Hematopoietic multipotent progenitor cell treated with erythropoietin and hydrocortisone succinate and interleukin-3 and kit ligand, for 17 days (in vitro differentiated cells): ENCODE measurements at regions not wholly inside any gene's neighbourhood (a gene's known extent, or its start where the extent isn't known, plus 50 kb on each side); places are given as distances from the start of the nearest gene placed in this dataset.
"Not testable (repeated sequence)": the region's sequence is repeated elsewhere in the genome, so short reads cannot be mapped to it uniquely, and the experiment has no call there.

Experiments used
- DNase-seq: peaks from one replicate; pipeline ENCODE4 v3.0.0-alpha.2; 2015; ENCODE audit warnings: low spot score

DNA sequence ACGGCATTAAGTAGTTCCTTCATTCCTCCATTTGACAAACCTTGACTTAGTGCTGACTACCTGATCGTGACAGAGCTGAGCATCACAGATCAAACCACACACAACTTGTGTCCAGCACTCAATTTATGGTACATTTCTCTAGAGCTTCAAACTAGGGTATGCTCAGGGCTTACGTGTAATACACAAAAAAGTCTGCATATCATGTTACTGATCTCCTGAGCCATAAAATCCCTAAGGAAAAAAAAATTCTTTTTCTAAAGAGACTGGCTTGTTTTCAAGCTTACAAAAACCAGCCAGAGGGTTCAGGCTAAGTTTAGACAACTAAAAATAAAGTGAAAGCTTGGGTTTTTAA is 88.0 kb upstream of the ALKAL2 start:
- no peak for DNase-seq

DNA sequence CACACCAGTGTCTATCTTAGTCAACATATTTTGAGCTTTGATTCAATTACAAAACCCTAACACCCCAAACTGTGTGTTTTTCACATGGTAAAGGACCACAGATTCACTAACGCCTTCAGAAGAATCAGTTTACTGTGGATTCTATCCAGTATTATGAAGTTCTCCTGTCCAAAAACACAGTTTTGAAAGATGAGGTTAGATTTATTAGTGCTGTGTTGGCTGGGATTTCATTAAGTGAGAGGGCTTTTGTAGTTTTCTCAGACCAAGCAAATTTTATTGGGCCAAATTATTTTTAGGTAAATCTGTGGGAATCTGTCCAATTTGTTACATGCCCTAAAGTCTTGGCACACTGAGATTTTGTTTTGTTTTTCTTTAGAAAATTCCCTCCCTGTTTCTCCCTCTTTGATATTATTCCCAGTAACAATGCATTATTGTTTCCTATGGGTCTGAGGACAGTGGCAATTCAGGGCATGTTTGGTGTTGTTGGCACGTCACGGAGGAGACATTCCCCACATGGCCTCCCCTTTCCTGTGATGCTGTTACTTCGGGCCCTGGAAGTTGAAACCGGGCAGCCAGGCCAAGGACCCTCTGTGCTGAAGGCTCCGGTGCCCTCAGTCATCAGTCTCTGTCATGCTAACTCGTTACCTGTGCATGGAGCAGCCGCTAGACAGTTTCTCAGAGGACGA is 87.5 kb upstream of the ALKAL2 start:
- DNase-seq = no peak

DNA sequence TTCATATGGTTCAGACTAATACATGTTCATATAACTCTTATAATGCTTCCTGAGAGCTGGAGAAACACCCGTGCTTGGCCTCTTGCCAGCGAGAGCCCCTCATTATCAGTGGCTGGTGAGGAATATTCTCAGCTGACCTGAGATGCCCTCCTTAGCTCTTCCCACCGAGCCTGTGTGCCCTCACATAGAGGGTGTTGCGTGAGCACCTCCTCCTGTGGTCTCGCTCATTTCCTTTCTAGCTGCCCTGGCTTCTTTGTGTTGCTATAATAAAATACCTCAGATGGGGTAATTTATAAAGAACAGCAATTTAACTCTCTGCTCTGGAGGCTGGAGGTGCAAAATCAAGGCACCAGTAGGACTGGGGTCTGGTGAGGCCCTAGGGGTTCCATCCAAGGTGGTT is 80.5 kb upstream of the ALKAL2 start:
- no peak for DNase-seq

DNA sequence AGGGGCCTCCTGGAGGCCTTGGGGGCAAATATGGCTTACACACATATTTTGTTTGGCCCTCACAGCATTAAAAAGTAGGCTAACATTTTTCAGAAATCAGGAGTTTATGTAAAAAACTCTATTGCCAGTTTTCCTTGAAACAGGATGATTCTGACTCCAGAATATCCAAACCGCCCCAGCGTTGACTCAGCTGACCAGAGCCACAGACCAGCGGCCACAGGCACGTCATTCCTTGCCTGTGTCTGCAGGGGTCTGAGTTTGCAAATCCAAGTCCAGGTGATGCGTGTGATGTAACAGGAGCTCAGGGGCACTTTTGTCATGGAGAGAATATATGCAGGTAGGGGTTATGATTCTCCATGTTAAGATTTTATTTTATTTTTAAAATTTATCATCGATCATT is 79.4 kb upstream of the ALKAL2 start:
- no peak for DNase-seq

DNA sequence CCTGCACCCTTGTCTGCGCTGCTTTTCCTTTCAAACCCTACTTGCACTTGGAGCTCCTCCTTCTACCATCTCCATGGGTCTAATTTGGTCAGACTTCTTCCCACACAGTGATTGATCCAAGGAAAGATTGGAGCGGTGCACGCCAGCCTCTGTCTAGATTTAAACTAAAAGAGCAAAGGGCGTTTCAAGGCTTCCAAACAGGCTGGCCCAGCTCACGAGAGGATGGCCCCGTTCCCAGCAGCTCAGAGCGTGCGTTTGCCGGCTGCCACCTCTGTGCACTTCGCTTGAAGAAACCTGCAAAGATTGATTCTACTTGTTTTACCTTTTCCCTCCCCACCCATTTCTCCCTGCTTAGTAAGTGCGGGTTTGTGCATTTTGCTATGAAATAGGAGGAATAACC is 78.8 kb upstream of the ALKAL2 start:
- DNase-seq = no peak

DNA sequence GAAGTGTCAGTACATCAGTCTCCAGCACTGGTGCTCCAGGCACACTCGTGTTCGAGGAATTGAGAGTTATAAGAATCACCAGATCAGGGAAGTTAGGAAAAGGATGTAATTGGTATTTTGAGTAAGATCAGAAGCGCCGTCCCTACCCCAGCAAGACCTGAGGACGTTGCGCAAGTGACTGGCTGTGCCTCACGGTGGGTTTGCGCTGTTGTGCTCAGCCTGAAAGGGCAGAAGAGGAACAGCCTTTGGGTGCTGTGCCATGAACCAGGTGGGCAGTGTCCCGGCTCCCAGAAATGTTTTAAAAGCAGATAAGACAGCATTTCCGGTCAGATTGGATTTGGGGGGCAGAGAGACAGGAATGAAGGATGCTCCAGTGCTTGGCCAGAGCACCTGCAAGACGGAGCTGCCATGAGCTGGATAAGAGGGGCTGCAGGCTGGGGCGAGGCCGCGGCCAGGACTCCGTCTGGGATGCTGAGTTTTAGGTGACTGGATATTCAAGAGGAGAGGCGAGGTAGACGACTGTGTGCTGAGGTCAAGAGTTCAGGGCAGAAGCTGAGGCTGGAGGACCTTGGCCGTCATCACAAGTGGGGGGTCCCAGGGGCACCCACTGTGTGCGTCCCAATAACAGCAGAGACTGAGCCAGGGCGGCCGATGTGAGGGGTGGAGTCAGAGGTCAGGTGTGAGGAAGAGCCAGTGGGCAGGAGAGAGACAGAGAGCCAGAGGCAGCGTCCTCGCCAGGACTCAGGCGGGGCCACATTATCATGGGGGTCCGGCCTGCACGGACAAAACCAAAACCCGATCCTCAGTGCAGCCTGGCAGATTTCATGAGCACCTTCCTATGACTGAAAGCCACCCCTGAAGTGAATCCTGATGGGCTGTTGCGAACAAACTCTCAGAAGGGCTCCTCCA is 77.7 kb upstream of the ALKAL2 start:
- DNase-seq = no peak

DNA sequence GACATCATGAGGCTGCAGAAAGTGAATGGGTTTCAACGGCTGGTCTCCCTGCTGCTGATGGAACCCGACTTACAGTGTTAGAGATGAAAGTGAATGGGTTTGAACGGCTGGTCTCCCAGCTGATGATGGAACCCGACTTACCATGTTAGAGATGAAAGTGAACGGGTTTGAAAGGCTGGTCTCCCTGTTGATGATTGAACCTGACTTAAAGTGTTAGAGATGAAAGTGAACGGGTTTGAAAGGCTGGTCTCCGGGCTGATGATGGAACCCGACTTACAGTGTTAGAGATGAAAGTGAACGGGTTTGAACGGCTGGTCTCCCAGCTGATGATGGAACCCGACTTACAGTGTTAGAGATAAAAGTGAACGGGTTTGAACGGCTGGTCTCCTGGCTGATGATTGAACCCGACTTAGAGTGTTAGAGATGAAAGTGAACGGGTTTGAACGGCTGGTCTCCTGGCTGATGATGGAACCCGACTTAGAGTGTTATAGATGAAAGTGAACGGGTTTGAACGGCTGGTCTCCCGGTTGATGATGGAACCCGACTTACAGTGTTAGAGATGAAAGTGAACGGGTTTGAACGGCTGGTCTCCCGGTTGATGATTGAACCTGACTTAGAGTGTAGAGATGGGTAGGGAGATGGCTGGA is 76.1 kb upstream of the ALKAL2 start:
- DNase-seq = no peak

DNA sequence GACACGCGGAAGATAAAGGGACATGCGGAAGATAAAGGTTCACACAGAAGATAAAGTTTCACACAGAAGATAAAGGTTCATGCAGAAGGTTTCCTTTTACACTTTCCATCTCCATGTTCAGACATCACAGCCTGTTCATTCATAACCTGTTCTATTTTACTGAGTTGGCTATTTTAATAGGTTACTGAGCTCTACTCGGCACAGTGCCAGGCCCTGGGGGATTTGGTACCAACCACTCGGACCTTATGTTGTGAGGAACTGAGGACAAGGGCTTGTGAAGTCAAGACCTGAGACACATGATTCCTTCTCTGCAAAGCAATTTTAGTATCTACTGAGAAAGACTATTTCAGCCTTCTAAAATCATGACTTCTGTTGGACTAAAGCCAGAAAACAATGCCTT is 75.0 kb upstream of the ALKAL2 start:
- DNase-seq = no peak

DNA sequence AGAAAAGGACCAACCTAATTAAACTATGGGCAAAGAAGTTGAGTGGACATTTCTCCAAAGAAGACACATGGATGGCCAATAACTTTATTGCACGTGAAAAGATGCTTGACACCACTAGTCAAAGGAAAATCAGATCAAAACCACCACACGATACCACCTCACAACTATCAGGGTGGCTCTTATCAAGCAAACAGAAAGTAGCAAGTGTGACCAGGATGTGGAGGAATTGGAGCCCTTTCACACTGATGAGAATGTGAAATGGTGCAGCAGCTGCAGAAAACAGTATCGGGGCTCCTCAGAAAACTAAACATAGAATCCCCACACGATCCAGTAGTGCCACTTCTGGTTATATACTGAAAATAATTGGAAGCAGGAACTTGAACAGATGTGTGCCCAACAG is 72.2 kb upstream of the ALKAL2 start:
- DNase-seq = no peak

DNA sequence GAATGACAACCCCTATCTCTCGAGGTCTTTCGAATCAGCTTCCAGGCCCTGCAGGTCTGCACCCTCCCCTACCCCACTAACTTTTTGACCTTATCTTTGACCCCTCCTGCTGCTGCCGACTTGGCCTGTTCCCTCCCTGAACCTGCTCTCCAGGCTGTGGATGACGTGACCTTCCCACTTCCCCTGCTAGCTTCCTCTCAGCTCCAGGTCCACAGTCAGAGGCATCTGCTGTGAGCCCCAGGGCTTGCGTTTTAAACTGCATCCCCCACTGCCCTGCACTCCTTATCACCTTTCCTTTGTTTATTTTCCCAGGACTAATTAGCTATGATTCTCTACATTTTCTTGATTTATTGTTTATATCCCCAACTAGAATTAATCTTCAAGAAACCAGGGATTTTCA is 71.2 kb upstream of the ALKAL2 start:
- no peak for DNase-seq

DNA sequence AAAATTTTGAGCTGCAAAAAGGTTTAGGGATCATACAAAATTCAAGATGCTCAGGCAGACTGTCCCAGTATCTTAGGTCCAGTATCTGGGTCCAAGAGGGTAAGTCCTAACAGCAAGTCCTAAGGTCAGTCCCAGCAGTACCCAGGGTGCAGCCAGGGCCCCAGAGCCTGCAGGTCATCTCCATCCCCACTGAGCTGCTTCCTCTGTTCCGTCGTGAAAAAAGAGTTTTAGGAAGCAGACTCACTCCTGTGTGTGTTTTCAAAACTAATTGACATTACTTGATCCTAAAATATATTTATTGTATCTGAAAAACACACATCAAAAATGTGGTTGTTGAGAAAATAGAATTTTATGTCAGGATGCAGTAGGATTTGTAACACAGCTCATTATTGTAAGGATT is 69.9 kb upstream of the ALKAL2 start:
- no peak for DNase-seq

DNA sequence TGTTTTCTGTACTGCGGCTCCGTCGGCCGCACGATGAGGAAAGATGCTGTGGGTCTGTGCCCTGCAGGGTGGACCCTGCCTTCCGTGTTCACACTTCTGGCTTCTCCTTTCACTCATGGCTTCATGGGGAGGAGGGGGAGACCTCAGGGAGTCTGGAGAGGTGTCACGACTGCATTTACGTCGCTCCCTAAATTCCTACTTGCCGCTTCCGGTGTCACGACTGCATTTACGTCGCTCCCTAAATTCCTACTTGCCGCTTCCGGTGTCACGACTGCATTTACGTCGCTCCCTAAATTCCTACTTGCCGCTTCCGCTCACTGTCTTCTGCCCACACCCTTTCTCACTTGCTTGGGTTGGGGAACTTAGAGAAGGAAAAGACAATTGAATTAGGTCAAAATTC is 68.4 kb upstream of the ALKAL2 start:
- not testable (repeated sequence) for DNase-seq

DNA sequence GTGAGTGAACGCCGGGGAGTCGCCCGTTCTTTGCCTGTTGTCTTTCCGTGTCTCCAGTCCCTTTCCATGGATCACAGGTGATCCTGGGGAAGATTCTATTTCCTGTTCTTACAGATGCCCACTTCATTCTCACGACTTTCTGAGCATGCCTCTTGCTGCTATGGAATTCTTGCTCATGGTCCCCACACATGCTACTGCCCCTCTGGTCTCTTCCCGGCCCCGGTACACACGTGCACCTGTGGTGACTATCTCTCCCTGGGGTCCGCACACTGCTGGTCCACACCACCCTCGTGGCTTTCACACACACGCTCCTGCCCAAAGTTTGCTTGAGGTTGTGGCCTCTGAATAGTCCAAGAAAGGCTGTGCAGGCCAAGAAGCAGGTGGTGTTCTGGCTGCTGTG is 67.9 kb upstream of the ALKAL2 start:
- no peak for DNase-seq

DNA sequence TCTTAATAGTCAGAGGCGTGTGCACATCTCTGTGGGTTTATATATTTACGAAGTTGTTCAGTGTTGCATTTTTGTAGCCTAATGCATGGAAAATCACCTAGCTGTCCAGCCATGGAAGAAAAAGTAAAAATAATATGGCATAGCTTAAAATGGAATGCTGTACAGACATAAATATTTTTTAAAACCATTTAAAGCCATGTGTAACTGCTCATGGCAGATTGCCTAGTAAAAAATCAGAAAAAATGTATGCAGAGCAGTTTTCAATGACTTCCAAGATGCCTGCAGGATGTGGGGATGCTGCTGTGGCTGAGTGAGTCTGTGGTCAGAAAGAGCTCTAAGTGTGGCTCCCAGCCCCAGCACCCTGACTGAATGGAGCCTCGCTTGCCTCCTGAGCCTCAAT is 64.8 kb upstream of the ALKAL2 start:
- no peak for DNase-seq

DNA sequence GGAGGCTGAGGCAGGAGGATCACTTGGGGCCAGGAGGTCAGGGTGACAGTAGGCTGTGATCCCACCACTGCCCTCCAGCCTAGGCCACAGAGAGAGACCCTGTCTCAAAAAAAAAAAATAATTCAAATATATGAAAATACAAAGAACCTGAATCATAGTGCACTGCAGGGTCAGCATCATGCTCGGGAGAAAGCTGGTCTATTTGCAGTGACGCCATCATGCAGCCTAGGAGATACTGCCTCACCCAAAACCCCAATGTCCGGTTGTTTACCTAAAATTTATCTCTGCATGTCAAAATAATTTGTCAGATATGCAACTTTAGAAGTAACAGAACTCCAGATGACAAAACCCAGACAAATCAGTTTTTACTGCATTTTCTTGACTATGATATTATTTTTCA is 61.5 kb upstream of the ALKAL2 start:
- no peak for DNase-seq

DNA sequence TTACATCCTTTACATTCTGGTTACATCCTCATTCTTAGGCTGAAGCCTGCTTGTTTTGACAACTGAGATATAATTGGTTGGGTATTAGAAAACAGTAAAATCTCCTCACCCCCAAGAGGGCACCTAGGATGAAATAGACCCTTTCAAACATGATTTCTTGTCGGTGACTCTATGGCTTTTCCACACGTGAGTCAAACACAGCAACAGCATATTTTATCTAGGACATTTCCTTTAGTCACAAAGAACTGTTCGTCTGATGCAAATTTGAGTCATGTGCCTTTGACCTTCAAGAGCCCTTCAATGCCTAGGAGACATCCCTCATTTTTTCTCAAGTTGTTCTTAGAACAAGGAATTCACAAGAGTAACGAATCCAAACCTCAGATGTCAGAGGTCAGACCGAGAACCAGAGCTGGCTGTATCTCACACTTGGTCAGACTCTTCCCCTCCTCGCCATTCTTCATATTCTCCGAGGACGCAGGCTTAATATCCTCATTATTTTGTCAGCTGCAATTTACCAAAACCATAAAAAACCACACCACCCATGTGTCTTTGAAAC is 60.5 kb upstream of the ALKAL2 start:
- DNase-seq = no peak

DNA sequence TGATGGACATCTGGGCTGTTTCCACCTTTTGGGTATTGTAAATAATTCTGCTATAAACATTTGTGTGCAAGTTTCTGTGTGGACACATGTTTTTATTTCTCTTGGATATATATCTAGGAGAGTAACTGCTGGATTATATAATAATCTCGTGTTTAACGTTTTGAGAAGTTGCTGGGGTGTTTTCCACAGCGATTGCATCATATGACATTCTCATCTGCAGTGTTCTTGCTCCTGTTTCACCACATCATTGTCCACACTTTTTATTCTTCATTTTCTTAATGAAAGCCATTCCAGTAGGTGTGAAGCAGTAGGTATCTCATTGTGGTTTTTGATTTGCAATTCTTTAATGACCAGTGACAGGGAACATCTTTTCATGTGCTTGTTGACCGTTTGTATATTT is 56.9 kb upstream of the ALKAL2 start:
- DNase-seq = no peak

DNA sequence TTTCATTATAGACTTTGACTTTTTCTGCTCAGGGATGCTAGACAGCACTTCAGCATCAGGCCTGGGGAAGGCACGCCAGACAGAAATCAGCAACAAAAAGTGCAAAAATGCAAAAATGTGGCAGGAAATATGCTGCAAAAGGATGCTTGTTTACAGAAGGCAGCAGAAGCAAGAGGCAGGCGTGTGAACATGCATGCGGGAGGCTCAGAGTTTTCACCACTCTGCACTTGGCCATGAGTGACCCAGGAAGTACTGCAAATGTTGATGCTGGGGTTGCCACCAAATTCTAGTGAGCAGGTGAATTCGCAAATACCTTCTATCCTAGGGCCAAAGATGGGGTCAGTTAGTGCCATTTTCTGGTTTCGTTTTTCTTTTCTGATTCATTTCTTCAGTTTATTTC is 55.5 kb upstream of the ALKAL2 start:
- no peak for DNase-seq

DNA sequence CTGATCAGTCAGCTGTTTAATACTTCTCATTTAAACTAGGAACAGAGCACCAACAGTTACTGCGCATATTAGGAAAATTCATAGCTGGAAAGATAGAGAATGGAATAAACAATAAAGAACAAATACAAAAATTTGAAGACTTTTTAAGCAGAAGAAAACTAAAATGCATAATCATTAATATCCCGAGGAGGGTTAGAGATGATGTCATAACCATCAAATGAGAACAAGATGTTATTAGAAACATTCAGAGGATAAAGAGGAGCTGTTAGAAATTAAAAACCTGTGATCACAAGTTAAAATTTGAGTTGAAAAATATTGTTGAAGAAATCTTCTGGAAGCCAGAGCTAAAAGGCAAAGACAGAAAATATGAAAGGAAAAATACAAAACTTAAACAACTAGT is 54.0 kb upstream of the ALKAL2 start:
- no peak for DNase-seq

DNA sequence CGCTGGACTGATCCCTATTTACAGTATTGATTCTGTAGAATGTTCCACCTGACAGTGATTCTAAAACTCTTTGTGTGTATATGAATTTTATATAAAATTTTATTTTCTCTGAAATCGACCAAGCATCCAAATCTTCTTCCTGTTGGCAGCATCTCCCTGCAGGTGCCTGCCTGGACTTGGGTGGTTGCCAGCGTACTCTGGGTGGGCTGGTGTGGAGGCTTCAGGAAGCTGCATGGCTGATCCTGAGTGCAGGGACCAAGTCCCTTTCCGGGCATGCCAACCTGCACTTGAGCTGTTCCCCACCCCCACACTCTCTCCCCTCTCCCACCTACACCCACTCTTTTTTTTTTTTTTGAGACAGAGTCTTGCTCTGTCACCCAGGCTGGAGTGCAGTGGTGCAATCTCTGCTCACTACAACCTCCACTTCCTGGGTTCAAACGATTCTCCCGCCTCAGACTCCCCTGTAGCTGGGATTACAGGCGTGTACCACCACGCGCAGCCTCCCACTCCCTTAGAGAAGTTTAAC is 53.2 kb upstream of the ALKAL2 start:
- no peak for DNase-seq
